IPS-NIHi11 (cell line): ENCODE measurements at regions not wholly inside any gene's neighbourhood (a gene's known extent, or its start where the extent isn't known, plus 50 kb on each side); places are given as distances from the start of the nearest gene placed in this dataset.
A peak's percentile ranks its signal among the peaks of the same experiment; 100 is the strongest.

Source experiments
- DNase-seq: peaks from one replicate; pipeline ENCODE4 v3.0.0; 2012; ENCODE audit warnings: mixed read lengths, low spot score

- DNase-seq = no peak
Observed at GRCh38 chr6:14031516-14031915, 86.1 kb upstream of the CD83 start.

- DNase-seq = peak; percentile 65
Observed at GRCh38 chr6:14035071-14035847, 82.3 kb upstream of the CD83 start.

GRCh38 chr6:14035874-14036273 lies 81.7 kb upstream of the CD83 start:
- no peak for DNase-seq

GRCh38 chr6:14036911-14037310 lies 80.7 kb upstream of the CD83 start:
- DNase-seq = no peak

- no peak for DNase-seq
Observed at GRCh38 chr6:14037402-14038277, 79.9 kb upstream of the CD83 start.

- DNase-seq = no peak
Observed at GRCh38 chr6:14038467-14039437, 78.8 kb upstream of the CD83 start.

- no peak for DNase-seq
Observed at GRCh38 chr6:14040042-14040441, 77.5 kb upstream of the CD83 start.

GRCh38 chr6:14046476-14047068 lies 71.0 kb upstream of the CD83 start:
- DNase-seq = peak; percentile 77

- DNase-seq = no peak
Observed at GRCh38 chr6:14047151-14047740, 70.3 kb upstream of the CD83 start.

GRCh38 chr6:14048837-14049236 lies 68.7 kb upstream of the CD83 start:
- no peak for DNase-seq

- no peak for DNase-seq
Observed at GRCh38 chr6:14051355-14051754, 66.2 kb upstream of the CD83 start.

- no peak for DNase-seq
Observed at GRCh38 chr6:14053811-14054210, 63.8 kb upstream of the CD83 start.

- no peak for DNase-seq
Observed at GRCh38 chr6:14055541-14055940, 62.0 kb upstream of the CD83 start.

GRCh38 chr6:14058029-14058695 lies 59.4 kb upstream of the CD83 start:
- no peak for DNase-seq

GRCh38 chr6:14058735-14059134 lies 58.8 kb upstream of the CD83 start:
- no peak for DNase-seq

- no peak for DNase-seq
Observed at GRCh38 chr6:14059791-14060436, 57.7 kb upstream of the CD83 start.

GRCh38 chr6:14060971-14061370 lies 56.6 kb upstream of the CD83 start:
- DNase-seq = no peak

- no peak for DNase-seq
Observed at GRCh38 chr6:14061643-14062042, 55.9 kb upstream of the CD83 start.

GRCh38 chr6:14062345-14063029 lies 55.1 kb upstream of the CD83 start:
- no peak for DNase-seq

- no peak for DNase-seq
Observed at GRCh38 chr6:14063756-14064155, 53.8 kb upstream of the CD83 start.
